Left cardiac atrium (tissue), 4 donors: ENCODE measurements at regions not wholly inside any gene's neighbourhood (a gene's known extent, or its start where the extent isn't known, plus 50 kb on each side); places are given as distances from the start of the nearest gene placed in this dataset.

Experiments used
- ATAC-seq, 2 donors: fragments of 200-7000 bp; cut with Tn5 transposase; one replicate each; pipeline ENCODE4 v1.9.1; 2020; ENCODE audit warnings: mild to moderate bottlenecking in 2 of 2, moderate library complexity in 2 of 2
- DNase-seq: peaks from one replicate; pipeline ENCODE4 v3.0.0-alpha.2; 2020
- intact Hi-C, 2 donors: fragments of 100-400 bp; cut with DNase I; formaldehyde crosslinking; loops; one replicate each; pipeline versions ENCODE4 v1.14.1 to v1.15.1; 2022 to 2023
- donor health status: DM: no; HTN: yes; CAD: no.
- donor health status: DM: no; HTN: yes; CAD: no; lungs with severe emphysema.
- donor health status: DM: yes; HTN: yes; CAD: no.
- donor health status: Dilated cardiomyopathy.

- intact Hi-C loops, result no loop called here
- no peak for DNase-seq
- no peak for ATAC-seq
These were observed 148.6 kb upstream of the MTNR1B start for GRCh38 chr11:92820860-92821259.

- ATAC-seq (no peak), DNase-seq (no peak)
- intact Hi-C loops, result no loop called here
These were observed 147.0 kb upstream of the MTNR1B start for GRCh38 chr11:92822410-92822809.

GRCh38 chr11:92826136-92826535 lies 143.3 kb upstream of the MTNR1B start:
- DNase-seq (no peak), ATAC-seq (no peak)
- intact Hi-C loops, result no loop called here

- no peak for ATAC-seq
- intact Hi-C loops, result no loop called here
These were observed 142.8 kb upstream of the MTNR1B start for GRCh38 chr11:92826603-92827002.

GRCh38 chr11:92827132-92827531 lies 142.3 kb upstream of the MTNR1B start:
- intact Hi-C loops, result no loop called here
- DNase-seq (no peak), ATAC-seq (no peak)

More at GRCh38 chr11:92826603-92827002, 142.8 kb upstream of the MTNR1B start:
- DNase-seq, result no peak

GRCh38 chr11:92828556-92828955 lies 140.9 kb upstream of the MTNR1B start:
- DNase-seq (no peak), ATAC-seq (no peak)
- intact Hi-C loops, result no loop called here

- ATAC-seq (no peak), DNase-seq (no peak)
- intact Hi-C loops, result no loop called here
These were observed 140.3 kb upstream of the MTNR1B start for GRCh38 chr11:92829121-92829520.

GRCh38 chr11:92829671-92830070 lies 139.8 kb upstream of the MTNR1B start:
- no peak for ATAC-seq
- intact Hi-C loops, result no loop called here

GRCh38 chr11:92830377-92831155 lies 138.9 kb upstream of the MTNR1B start:
- DNase-seq (no peak), ATAC-seq (no peak)
- intact Hi-C loops, result no loop called here

More at GRCh38 chr11:92829671-92830070, 139.8 kb upstream of the MTNR1B start:
- no peak for DNase-seq

GRCh38 chr11:92834296-92835020 lies 135.0 kb upstream of the MTNR1B start:
- ATAC-seq (no peak), DNase-seq (no peak)
- intact Hi-C loops, result no loop called here

GRCh38 chr11:92837595-92837994 lies 131.9 kb upstream of the MTNR1B start:
- intact Hi-C loops, result no loop called here
- ATAC-seq, result no peak

GRCh38 chr11:92838759-92839310 lies 130.6 kb upstream of the MTNR1B start:
- ATAC-seq (no peak), DNase-seq (no peak)
- intact Hi-C loops, result no loop called here

More at GRCh38 chr11:92837595-92837994, 131.9 kb upstream of the MTNR1B start:
- DNase-seq, result no peak

- DNase-seq (no peak), ATAC-seq (no peak)
- intact Hi-C loops, result no loop called here
These were observed 130.0 kb upstream of the MTNR1B start for GRCh38 chr11:92839450-92839849.

GRCh38 chr11:92841719-92842118 lies 127.7 kb upstream of the MTNR1B start:
- ATAC-seq, result no peak
- DNase-seq, result no peak
- intact Hi-C loops, result no loop called here

- no peak for ATAC-seq
- no peak for DNase-seq
- intact Hi-C loops, result no loop called here
These were observed 126.0 kb upstream of the MTNR1B start for GRCh38 chr11:92843455-92843854.

GRCh38 chr11:92844197-92844596 lies 125.3 kb upstream of the MTNR1B start:
- intact Hi-C loops, result no loop called here
- ATAC-seq, result no peak
- no peak for DNase-seq

GRCh38 chr11:92845390-92845789 lies 124.1 kb upstream of the MTNR1B start:
- intact Hi-C loops, result no loop called here

GRCh38 chr11:92845805-92846204 lies 123.6 kb upstream of the MTNR1B start:
- intact Hi-C loops, result no loop called here
- ATAC-seq, result no peak
- DNase-seq, result no peak

More at GRCh38 chr11:92845390-92845789, 124.1 kb upstream of the MTNR1B start:
- ATAC-seq (no peak), DNase-seq (no peak)

- ATAC-seq, result no peak
- intact Hi-C loops, result no loop called here
- DNase-seq, result no peak
These were observed 122.8 kb upstream of the MTNR1B start for GRCh38 chr11:92846491-92847125.

GRCh38 chr11:92848578-92848977 lies 120.9 kb upstream of the MTNR1B start:
- intact Hi-C loops, result no loop called here
- ATAC-seq (no peak), DNase-seq (no peak)
